ENCODE measurements at regions not wholly inside any gene's neighbourhood (a gene's known extent, or its start where the extent isn't known, plus 50 kb on each side); places are given as distances from the start of the nearest gene placed in this dataset.
"Not testable (repeated sequence)": the region's sequence is repeated elsewhere in the genome, so short reads cannot be mapped to it uniquely, and the experiment has no call there.

- DNase-seq (ENCODE audit: low spot score): not testable (repeated sequence)
Observed at GRCh38 chr2:85941490-85941889, 52.7 kb upstream of the ST3GAL5 start.

- DNase-seq (ENCODE audit: low spot score): no peak
Observed at GRCh38 chr2:85939131-85939530, 50.3 kb upstream of the ST3GAL5 start.

All from umbilical cord (tissue), 1 donor.